GM12878 (cell line): ENCODE measurements at regions not wholly inside any gene's neighbourhood (a gene's known extent, or its start where the extent isn't known, plus 50 kb on each side); places are given as distances from the start of the nearest gene placed in this dataset.

Experiments
- ATAC-seq: fragments of 200-7000 bp; cut with Tn5 transposase; 3 replicates; pipeline ENCODE4 v1.9.1; 2020; ENCODE audit warnings: mild to moderate bottlenecking, moderate library complexity
- BruUV-seq: library from RNA; stranded (reverse); fragments of 400-500 nt; replicated peaks from 2 replicates; lab custom pipeline; 2021; lab: Mats Ljungman, UMichigan
- CTCF ChIA-PET: fragments of 300-600 bp; sonication (Branson Sonifier 250); formaldehyde crosslinking; extraction: SDS; loops from one replicate; lab custom pipeline; 2021; ENCODE audit warnings: inconsistent platforms; lab: Yijun Ruan, JAX
- POLR2A ChIA-PET: fragments of 350-600 bp; formaldehyde crosslinking; extraction: SDS; loops from one replicate; lab custom pipeline; 2021; ENCODE audit warnings: inconsistent platforms; lab: Charles Lee
- RAD21 ChIA-PET: fragments of 300-600 bp; sonication (Branson Sonifier 250); formaldehyde crosslinking; loops from one replicate; lab custom pipeline; 2023; ENCODE audit warnings: antibody characterized with exemption; ENCODE audit not compliant: unreplicated experiment; lab: Charles Lee
- SMC1A ChIA-PET: fragments of 300-600 bp; sonication (Branson Sonifier 250); formaldehyde crosslinking; loops from one replicate; lab custom pipeline; 2023; ENCODE audit not compliant: unreplicated experiment, uncharacterized antibody; lab: Charles Lee
- DNase-seq: peaks from one replicate; pipeline ENCODE4 v3.0.0-alpha.2; 2011; ENCODE audit warnings: low read depth, low spot score
- FAIRE-seq: peaks from 3 replicates; lab custom pipeline; 2011; peaks lifted over from hg19 to GRCh38; lab: Jason Lieb, UNC
- H2AFZ ChIP-seq: 2 replicates; pipeline ENCODE4 v1.6.0; 2011; ENCODE audit warnings: low read depth, low read length, control low read depth; ENCODE audit not compliant: control insufficient read depth
- H3K27ac ChIP-seq: 2 replicates; pipeline ENCODE4 v1.5.1; 2011; ENCODE audit warnings: control low read depth; ENCODE audit not compliant: control insufficient read depth, insufficient read depth
- H3K27me3 ChIP-seq, 2 experiments: replicated peaks in 1 of 2; 2 replicates each; pipeline versions ENCODE4 v1.6.0 to v1.6.1; 2011; ENCODE audit warnings: low read length in 1 of 2; ENCODE audit not compliant: control insufficient read depth in 2 of 2, insufficient read depth in 2 of 2
- H3K36me3 ChIP-seq, 2 experiments: 2 replicates each; pipeline ENCODE4 v1.5.1; 2011; ENCODE audit warnings: low read length in 1 of 2; ENCODE audit not compliant: control insufficient read depth in 2 of 2, insufficient read depth in 2 of 2
- H3K4me1 ChIP-seq: 2 replicates; pipeline ENCODE4 v1.6.1; 2011; ENCODE audit warnings: mild to moderate bottlenecking, low read length, moderate library complexity, mixed read lengths; ENCODE audit not compliant: control insufficient read depth, insufficient read depth
- H3K4me2 ChIP-seq: 2 replicates; pipeline ENCODE4 v1.6.0; 2011; ENCODE audit warnings: control low read depth; ENCODE audit not compliant: control insufficient read depth, insufficient read depth
- H3K4me3 ChIP-seq: fragments of 200-600 bp; sonication (generic); 2 replicates; pipeline ENCODE4 v1.5.1; 2016
- H3K79me2 ChIP-seq: 2 replicates; pipeline ENCODE4 v1.6.0; 2011; ENCODE audit warnings: low read length; ENCODE audit not compliant: control insufficient read depth, insufficient read depth
- H3K9ac ChIP-seq: 2 replicates; pipeline ENCODE4 v1.8.0; 2011; ENCODE audit warnings: low read length, control low read depth, mixed read lengths; ENCODE audit not compliant: control insufficient read depth, insufficient read depth
- H3K9me3 ChIP-seq: replicated peaks from 3 replicates; pipeline ENCODE4 v1.5.1; 2011; ENCODE audit warnings: mild to moderate bottlenecking, low read length; ENCODE audit not compliant: control insufficient read depth, insufficient read depth
- H4K20me1 ChIP-seq: 2 replicates; pipeline ENCODE4 v1.6.0; 2011; ENCODE audit not compliant: control insufficient read depth, insufficient read depth
- ATF7 ChIP-seq: fragments of 450-650 bp; IDR thresholded peaks from 2 replicates; pipeline ENCODE4 v1.6.1; 2016; ENCODE audit warnings: low read depth, mild to moderate bottlenecking
- BHLHE40 ChIP-seq, 2 experiments: fragments of 450-650 bp in 1 of 2; IDR thresholded peaks; 2 replicates each; pipeline ENCODE4 v1.6.1; 2011 to 2017; ENCODE audit warnings: low read depth in 2 of 2, borderline replicate concordance in 1 of 2, improper control_type of control experiment in 1 of 2, low read length in 1 of 2, mild to moderate bottlenecking in 1 of 2
- CREM ChIP-seq: IDR thresholded peaks from 2 replicates; pipeline ENCODE4 v1.6.1; 2014; ENCODE audit warnings: antibody characterized with exemption, low read depth
- EP300 ChIP-seq, 2 experiments: fragments of 150-350 bp in 1 of 2; IDR thresholded peaks; 2 replicates each; pipeline ENCODE4 v1.6.1; 2011 to 2012; ENCODE audit warnings: low read depth in 2 of 2, low read length in 2 of 2, borderline replicate concordance in 1 of 2, improper control_type of control experiment in 1 of 2, inconsistent platforms in 1 of 2; ENCODE audit not compliant: control insufficient read depth in 1 of 2
- NKRF ChIP-seq: fragments of 450-650 bp; conservative IDR thresholded peaks from 2 replicates; pipeline ENCODE4 v1.6.1; 2017; ENCODE audit warnings: mild to moderate bottlenecking, moderate library complexity
- NR2F1 ChIP-seq: fragments of 450-650 bp; conservative IDR thresholded peaks from 2 replicates; pipeline ENCODE4 v1.6.1; 2017; ENCODE audit warnings: mild to moderate bottlenecking
- RUNX3 ChIP-seq: IDR thresholded peaks from 2 replicates; pipeline ENCODE4 v1.6.1; 2012; ENCODE audit warnings: low read length, inconsistent platforms
- STAT3 ChIP-seq: IDR thresholded peaks from 2 replicates; pipeline ENCODE4 v1.6.1; 2011; ENCODE audit warnings: low read depth, low read length, improper control_type of control experiment
- ZNF274 ChIP-seq: IDR thresholded peaks from one replicate; pipeline ENCODE4 v1.8.0; 2011; ENCODE audit not compliant: insufficient read length, insufficient read depth
- ZNF622 ChIP-seq: fragments of 450-650 bp; IDR thresholded peaks from 2 replicates; pipeline ENCODE4 v1.6.1; 2017; ENCODE audit warnings: mild to moderate bottlenecking, inconsistent platforms
- ZZZ3 ChIP-seq: IDR thresholded peaks from 2 replicates; pipeline ENCODE4 v1.6.1; 2011; ENCODE audit warnings: low read depth; ENCODE audit not compliant: control insufficient read depth, insufficient read length
- WGBS: methylation state at CpG from one replicate; pipeline ENCODE4 v1.1.6; 2016; ENCODE audit warnings: low lambda C conversion rate; ENCODE audit not compliant: insufficient replicate concordance, insufficient coverage; ENCODE audit errors: missing lambda C conversion rate; 5-methylcytosine and 5-hydroxymethylcytosine counted together
- in situ Hi-C: fragments of 300-500 bp; cut with MboI; formaldehyde crosslinking; loops from 9 replicates; pipeline ENCODE4 v1.14.3; 2018; ENCODE audit warnings: mixed read lengths
- intact Hi-C: fragments of 100-400 bp; cut with micrococcal nuclease; formaldehyde crosslinking; loops from one replicate; pipeline ENCODE4 v1.14.2; 2022; ENCODE audit not compliant: unreplicated experiment
- TF ChIP-seq, protein P1 (sequence below): fragments of 450-650 bp; IDR thresholded peaks from 2 replicates; pipeline ENCODE4 v1.6.1; 2017; ENCODE audit warnings: mild to moderate bottlenecking, moderate library complexity
- TF ChIP-seq, protein P2 (sequence below): fragments of 450-650 bp; IDR thresholded peaks from 2 replicates; pipeline ENCODE4 v1.6.1; 2016; ENCODE audit warnings: mild to moderate bottlenecking

DNA sequence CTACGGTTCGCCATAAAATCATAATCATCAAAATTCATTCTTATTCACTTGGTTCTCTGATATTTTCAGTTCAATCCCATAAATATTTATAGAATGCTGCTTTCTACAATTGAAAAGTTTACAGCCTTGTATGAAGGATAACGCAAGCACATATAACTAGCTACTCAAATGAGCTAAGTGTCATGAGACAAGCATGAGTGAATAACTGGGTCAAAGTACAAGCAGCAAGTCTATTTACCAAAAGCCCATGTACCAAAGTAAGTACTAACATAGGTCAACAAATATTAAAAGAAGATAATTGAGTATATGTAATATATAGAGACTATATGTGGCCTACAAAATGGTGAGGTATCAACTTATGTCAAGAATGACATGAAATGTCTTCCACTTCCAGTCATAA lies 596.6 kb downstream of the GBE1 start (continued):
- TF ChIP-seq ZNF274 (no peak), CREM (no peak), ZNF622 (no peak)
- TF ChIP-seq, all 136 proteins: peak for 0

GRCh38 chr3:81161851-81162250 lies 599.6 kb downstream of the GBE1 start:
- DNase-seq (no peak), ATAC-seq (no peak), FAIRE-seq (no peak)
- ChIA-PET POLR2A (no interaction called here), SMC1A (interaction anchor here (1.6 kb wide), 1 partner anchor 10 kb away, joined by 5 read pairs; no protein-coding TSS in a partner anchor), RAD21 (no interaction called here), CTCF (no interaction called here)
- Histone ChIP-seq H2AFZ (no peak overlapping the region), H3K4me1 (no peaks in the 10 kb centered on the region), H4K20me1 (no peaks in the 10 kb centered on the region), H3K79me2 (no peaks in the 10 kb centered on the region), H3K4me2 (no peak overlapping the region), H3K9ac (no peak overlapping the region), H3K27ac (no peak overlapping the region), H3K36me3 (no peaks in the 10 kb centered on the region), H3K4me3 (no peak overlapping the region), H3K9me3 (no peaks in the 10 kb centered on the region), H3K27me3 (no peaks in the 10 kb centered on the region)
- intact Hi-C loops: no loop called here
- no TSS peak for BruUV-seq
- 30% methylated on average over 1 of the region's 1 CpG for WGBS
- in situ Hi-C loops: no loop called here
- TF ChIP-seq EP300 (IDR thresholded peaks at IDR 0.05; ENCODE audit: borderline replicate concordance in 1 of 2, control insufficient read depth in 1 of 2, low read depth in 2 of 2, low read length in 2 of 2) (no peak), CREM (no peak), NKRF (no peak), BHLHE40 (IDR thresholded peaks at IDR 0.05; ENCODE audit: borderline replicate concordance in 1 of 2, low read depth in 2 of 2, low read length in 1 of 2) (no peak), STAT3 (no peak), NR2F1 (no peak), ZZZ3 (no peak), RUNX3 (no peak), ATF7 (no peak), ZNF274 (no peak)
- TF ChIP-seq, protein P1, sequence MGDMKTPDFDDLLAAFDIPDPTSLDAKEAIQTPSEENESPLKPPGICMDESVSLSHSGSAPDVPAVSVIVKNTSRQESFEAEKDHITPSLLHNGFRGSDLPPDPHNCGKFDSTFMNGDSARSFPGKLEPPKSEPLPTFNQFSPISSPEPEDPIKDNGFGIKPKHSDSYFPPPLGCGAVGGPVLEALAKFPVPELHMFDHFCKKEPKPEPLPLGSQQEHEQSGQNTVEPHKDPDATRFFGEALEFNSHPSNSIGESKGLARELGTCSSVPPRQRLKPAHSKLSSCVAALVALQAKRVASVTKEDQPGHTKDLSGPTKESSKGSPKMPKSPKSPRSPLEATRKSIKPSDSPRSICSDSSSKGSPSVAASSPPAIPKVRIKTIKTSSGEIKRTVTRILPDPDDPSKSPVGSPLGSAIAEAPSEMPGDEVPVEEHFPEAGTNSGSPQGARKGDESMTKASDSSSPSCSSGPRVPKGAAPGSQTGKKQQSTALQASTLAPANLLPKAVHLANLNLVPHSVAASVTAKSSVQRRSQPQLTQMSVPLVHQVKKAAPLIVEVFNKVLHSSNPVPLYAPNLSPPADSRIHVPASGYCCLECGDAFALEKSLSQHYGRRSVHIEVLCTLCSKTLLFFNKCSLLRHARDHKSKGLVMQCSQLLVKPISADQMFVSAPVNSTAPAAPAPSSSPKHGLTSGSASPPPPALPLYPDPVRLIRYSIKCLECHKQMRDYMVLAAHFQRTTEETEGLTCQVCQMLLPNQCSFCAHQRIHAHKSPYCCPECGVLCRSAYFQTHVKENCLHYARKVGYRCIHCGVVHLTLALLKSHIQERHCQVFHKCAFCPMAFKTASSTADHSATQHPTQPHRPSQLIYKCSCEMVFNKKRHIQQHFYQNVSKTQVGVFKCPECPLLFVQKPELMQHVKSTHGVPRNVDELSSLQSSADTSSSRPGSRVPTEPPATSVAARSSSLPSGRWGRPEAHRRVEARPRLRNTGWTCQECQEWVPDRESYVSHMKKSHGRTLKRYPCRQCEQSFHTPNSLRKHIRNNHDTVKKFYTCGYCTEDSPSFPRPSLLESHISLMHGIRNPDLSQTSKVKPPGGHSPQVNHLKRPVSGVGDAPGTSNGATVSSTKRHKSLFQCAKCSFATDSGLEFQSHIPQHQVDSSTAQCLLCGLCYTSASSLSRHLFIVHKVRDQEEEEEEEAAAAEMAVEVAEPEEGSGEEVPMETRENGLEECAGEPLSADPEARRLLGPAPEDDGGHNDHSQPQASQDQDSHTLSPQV: no peak
- TF ChIP-seq, protein P2, sequence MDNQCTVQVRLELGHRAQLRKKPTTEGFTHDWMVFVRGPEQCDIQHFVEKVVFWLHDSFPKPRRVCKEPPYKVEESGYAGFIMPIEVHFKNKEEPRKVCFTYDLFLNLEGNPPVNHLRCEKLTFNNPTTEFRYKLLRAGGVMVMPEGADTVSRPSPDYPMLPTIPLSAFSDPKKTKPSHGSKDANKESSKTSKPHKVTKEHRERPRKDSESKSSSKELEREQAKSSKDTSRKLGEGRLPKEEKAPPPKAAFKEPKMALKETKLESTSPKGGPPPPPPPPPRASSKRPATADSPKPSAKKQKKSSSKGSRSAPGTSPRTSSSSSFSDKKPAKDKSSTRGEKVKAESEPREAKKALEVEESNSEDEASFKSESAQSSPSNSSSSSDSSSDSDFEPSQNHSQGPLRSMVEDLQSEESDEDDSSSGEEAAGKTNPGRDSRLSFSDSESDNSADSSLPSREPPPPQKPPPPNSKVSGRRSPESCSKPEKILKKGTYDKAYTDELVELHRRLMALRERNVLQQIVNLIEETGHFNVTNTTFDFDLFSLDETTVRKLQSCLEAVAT: no peak
